ENCODE measurements at regions not wholly inside any gene's neighbourhood (a gene's known extent, or its start where the extent isn't known, plus 50 kb on each side); places are given as distances from the start of the nearest gene placed in this dataset.

- no peak for TF ChIP-seq EZH2phosphoT487 (IDR thresholded peaks at IDR 0.05; ENCODE audit: borderline replicate concordance)
- TF ChIP-seq, protein P1, sequence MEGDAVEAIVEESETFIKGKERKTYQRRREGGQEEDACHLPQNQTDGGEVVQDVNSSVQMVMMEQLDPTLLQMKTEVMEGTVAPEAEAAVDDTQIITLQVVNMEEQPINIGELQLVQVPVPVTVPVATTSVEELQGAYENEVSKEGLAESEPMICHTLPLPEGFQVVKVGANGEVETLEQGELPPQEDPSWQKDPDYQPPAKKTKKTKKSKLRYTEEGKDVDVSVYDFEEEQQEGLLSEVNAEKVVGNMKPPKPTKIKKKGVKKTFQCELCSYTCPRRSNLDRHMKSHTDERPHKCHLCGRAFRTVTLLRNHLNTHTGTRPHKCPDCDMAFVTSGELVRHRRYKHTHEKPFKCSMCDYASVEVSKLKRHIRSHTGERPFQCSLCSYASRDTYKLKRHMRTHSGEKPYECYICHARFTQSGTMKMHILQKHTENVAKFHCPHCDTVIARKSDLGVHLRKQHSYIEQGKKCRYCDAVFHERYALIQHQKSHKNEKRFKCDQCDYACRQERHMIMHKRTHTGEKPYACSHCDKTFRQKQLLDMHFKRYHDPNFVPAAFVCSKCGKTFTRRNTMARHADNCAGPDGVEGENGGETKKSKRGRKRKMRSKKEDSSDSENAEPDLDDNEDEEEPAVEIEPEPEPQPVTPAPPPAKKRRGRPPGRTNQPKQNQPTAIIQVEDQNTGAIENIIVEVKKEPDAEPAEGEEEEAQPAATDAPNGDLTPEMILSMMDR (conservative IDR thresholded peaks at IDR 0.05; ENCODE audit: low read length), result no peak
These were observed 487.2 kb downstream of the ANKRD7 start for GRCh38 chr7:118711688-118712087.

Data from Loucy (cell line).